Fibroblast of lung (primary cell): ENCODE measurements at regions not wholly inside any gene's neighbourhood (a gene's known extent, or its start where the extent isn't known, plus 50 kb on each side); places are given as distances from the start of the nearest gene placed in this dataset.

Experiments
- EZH2 ChIP-seq: IDR thresholded peaks from 2 replicates; pipeline ENCODE4 v1.5.1; 2012; ENCODE audit warnings: low read length, control low read depth, mild to moderate bottlenecking; ENCODE audit errors: missing control alignments
- TF ChIP-seq, protein P1 (sequence below), 2 donors: IDR thresholded peaks in 1 of 2; conservative IDR thresholded peaks in 1 of 2; 1 replicate in 1 of 2; 2 replicates in 1 of 2; pipeline ENCODE4 v1.5.1; 2011 to 2012; ENCODE audit warnings: low read length in 2 of 2, control low read depth in 1 of 2, inconsistent platforms in 1 of 2, low read depth in 1 of 2, mild to moderate bottlenecking in 1 of 2

DNA sequence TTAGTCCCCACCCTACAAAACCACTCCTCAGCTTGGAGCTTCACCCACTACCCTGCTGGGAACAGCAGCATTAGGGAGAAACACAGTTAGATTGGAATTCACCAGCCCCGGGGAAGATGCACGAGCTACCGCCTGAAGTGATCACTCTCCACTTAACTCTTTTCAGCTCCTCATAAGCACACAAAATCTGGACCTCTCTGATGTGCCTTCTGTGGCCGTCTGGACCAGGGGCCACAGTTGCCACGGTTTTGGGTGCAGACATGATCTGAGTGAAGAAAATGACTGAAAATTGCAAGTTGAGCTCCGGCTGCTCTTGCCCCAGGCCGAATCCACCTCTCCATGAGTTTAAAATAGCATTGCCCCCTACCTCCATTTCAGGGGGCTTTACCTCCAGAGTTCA lies 95.2 kb downstream of the TENT4A start:
- no peak for TF ChIP-seq EZH2
- TF ChIP-seq, protein P1, sequence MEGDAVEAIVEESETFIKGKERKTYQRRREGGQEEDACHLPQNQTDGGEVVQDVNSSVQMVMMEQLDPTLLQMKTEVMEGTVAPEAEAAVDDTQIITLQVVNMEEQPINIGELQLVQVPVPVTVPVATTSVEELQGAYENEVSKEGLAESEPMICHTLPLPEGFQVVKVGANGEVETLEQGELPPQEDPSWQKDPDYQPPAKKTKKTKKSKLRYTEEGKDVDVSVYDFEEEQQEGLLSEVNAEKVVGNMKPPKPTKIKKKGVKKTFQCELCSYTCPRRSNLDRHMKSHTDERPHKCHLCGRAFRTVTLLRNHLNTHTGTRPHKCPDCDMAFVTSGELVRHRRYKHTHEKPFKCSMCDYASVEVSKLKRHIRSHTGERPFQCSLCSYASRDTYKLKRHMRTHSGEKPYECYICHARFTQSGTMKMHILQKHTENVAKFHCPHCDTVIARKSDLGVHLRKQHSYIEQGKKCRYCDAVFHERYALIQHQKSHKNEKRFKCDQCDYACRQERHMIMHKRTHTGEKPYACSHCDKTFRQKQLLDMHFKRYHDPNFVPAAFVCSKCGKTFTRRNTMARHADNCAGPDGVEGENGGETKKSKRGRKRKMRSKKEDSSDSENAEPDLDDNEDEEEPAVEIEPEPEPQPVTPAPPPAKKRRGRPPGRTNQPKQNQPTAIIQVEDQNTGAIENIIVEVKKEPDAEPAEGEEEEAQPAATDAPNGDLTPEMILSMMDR (conservative IDR thresholded peaks at IDR 0.05 in 1 of 2, IDR thresholded peaks at IDR 0.05 in 1 of 2; ENCODE audit: low read depth in 1 of 2, low read length in 2 of 2) = no peak
